HepG2 (cell line): ENCODE measurements at regions not wholly inside any gene's neighbourhood (a gene's known extent, or its start where the extent isn't known, plus 50 kb on each side); places are given as distances from the start of the nearest gene placed in this dataset.

ENCODE experiments used
- FOXK1 ChIP-seq: sonication (generic); formaldehyde crosslinking; IDR thresholded peaks from 2 replicates; pipeline ENCODE4 v1.4.0; 2020; ENCODE audit warnings: low read depth, missing genetic modification reagents, borderline replicate concordance
- GABPA ChIP-seq, 2 experiments: IDR thresholded peaks; 2 replicates each; pipeline ENCODE4 v1.6.1; 2011 to 2016; ENCODE audit warnings: low read depth in 2 of 2, low read length in 1 of 2, missing biosample characterization in 1 of 2, missing genetic modification characterization in 1 of 2
- GPN1 ChIP-seq: sonication (generic); formaldehyde crosslinking; IDR thresholded peaks from 2 replicates; pipeline ENCODE4 v1.5.1; 2020; ENCODE audit warnings: missing genetic modification reagents, borderline replicate concordance
- GTF2F1 ChIP-seq: fragments of 150-350 bp; IDR thresholded peaks from 2 replicates; pipeline ENCODE4 v1.6.1; 2014; ENCODE audit warnings: low read length
- MBD4 ChIP-seq: IDR thresholded peaks from 2 replicates; pipeline ENCODE4 v1.6.1; 2012; ENCODE audit warnings: low read length, inconsistent platforms, borderline replicate concordance
- MTF1 ChIP-seq: sonication (generic); formaldehyde crosslinking; IDR thresholded peaks from 2 replicates; pipeline ENCODE4 v1.5.0; 2020; ENCODE audit warnings: missing genetic modification reagents
- MXI1 ChIP-seq: IDR thresholded peaks from 3 replicates; pipeline ENCODE4 v1.6.1; 2012; ENCODE audit warnings: low read depth, low read length, inconsistent platforms, borderline replicate concordance
- POLR2A ChIP-seq, 2 experiments: IDR thresholded peaks; 2 replicates each; pipeline ENCODE4 v1.6.1; 2011; ENCODE audit warnings: low read depth in 2 of 2, low read length in 2 of 2, mild to moderate bottlenecking in 1 of 2, moderate library complexity in 1 of 2; ENCODE audit not compliant: insufficient read depth in 1 of 2
- PRDM4 ChIP-seq: sonication (generic); formaldehyde crosslinking; IDR thresholded peaks from 2 replicates; pipeline ENCODE4 v1.9.0; 2021; ENCODE audit warnings: missing genetic modification reagents, borderline replicate concordance
- SP2 ChIP-seq: sonication (generic); formaldehyde crosslinking; IDR thresholded peaks from 2 replicates; pipeline ENCODE4 v1.5.1; 2020; ENCODE audit warnings: mild to moderate bottlenecking, missing genetic modification reagents
- ZNF274 ChIP-seq: sonication (generic); formaldehyde crosslinking; IDR thresholded peaks from 2 replicates; pipeline ENCODE4 v1.5.1; 2020; ENCODE audit warnings: mild to moderate bottlenecking, missing genetic modification reagents
- ZNF335 ChIP-seq: sonication (generic); formaldehyde crosslinking; IDR thresholded peaks from 2 replicates; pipeline ENCODE4 v1.4.0; 2020; ENCODE audit warnings: missing genetic modification reagents
- ZNF772 ChIP-seq: sonication (generic); formaldehyde crosslinking; IDR thresholded peaks from 2 replicates; pipeline ENCODE4 v1.5.0; 2020; ENCODE audit warnings: mild to moderate bottlenecking, missing genetic modification reagents

GRCh38 chr19:28820289-28820688 is 392.7 kb downstream of the UQCRFS1 start:
- no peak for TF ChIP-seq ZNF274 (CRISPR knock-in tag)
- no peak for TF ChIP-seq ZNF335 (CRISPR knock-in tag)
- no peak for TF ChIP-seq POLR2A (IDR thresholded peaks at IDR 0.05; ENCODE audit: insufficient read depth in 1 of 2, low read depth in 2 of 2, low read length in 2 of 2)
- no peak for TF ChIP-seq PRDM4
- no peak for TF ChIP-seq MTF1 (CRISPR knock-in tag)
- no peak for TF ChIP-seq GABPA (IDR thresholded peaks at IDR 0.05; ENCODE audit: low read depth, low read length)
- TF ChIP-seq GABPA (CRISPR knock-in tag; IDR thresholded peaks at IDR 0.05; ENCODE audit: low read depth) = no peak
- no peak for TF ChIP-seq MBD4
- TF ChIP-seq ZNF772 = no peak
- no peak for TF ChIP-seq FOXK1 (CRISPR knock-in tag)
- TF ChIP-seq GTF2F1 = no peak
- TF ChIP-seq GPN1 (CRISPR knock-in tag) = no peak
- TF ChIP-seq MXI1 = no peak
- TF ChIP-seq SP2 (CRISPR knock-in tag) = no peak
